Stomach (tissue), 4 donors: ENCODE measurements at regions not wholly inside any gene's neighbourhood (a gene's known extent, or its start where the extent isn't known, plus 50 kb on each side); places are given as distances from the start of the nearest gene placed in this dataset.

Experiments used
- EP300 ChIP-seq: sonication (generic); formaldehyde crosslinking; IDR thresholded peaks from one replicate; pipeline ENCODE4 v1.6.1; 2017; ENCODE audit warnings: antibody characterized with exemption
- TF ChIP-seq, protein P1 (sequence below), 7 experiments: fragments of 450-650 bp in 4 of 7; fragments of 200-600 bp in 3 of 7; sonication (generic) in 3 of 7; IDR thresholded peaks; one replicate each; pipeline ENCODE4 v1.5.1; 2016 to 2019; ENCODE audit warnings: antibody characterized with exemption in 7 of 7, control low read depth in 2 of 7, mild to moderate bottlenecking in 1 of 7

DNA sequence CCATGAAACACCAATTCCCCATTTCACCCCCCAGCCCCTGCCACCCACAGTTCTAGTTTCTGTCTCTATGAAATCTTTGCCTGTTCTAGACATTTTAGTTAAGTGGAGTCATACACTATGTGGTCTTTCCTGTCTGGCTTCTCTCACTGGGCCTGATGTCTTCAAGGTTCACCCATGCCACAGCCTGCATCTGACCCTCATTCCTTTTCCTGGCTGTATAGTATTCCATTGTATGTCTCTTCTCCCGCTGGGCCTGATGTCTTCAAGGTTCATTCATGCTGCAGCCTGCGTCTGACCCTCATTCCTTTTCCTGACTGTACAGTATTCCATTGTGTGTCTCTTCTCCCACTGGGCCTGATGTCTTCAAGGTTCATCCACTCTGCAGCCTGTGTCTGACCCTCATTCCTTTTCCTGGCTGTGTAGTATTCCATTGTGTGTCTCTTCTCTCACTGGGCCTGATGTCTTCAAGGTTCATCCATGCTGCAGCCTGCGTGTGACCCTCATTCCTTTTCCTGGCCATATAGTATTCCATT is 191.7 kb downstream of the CRLF2 start:
- TF ChIP-seq, protein P1, sequence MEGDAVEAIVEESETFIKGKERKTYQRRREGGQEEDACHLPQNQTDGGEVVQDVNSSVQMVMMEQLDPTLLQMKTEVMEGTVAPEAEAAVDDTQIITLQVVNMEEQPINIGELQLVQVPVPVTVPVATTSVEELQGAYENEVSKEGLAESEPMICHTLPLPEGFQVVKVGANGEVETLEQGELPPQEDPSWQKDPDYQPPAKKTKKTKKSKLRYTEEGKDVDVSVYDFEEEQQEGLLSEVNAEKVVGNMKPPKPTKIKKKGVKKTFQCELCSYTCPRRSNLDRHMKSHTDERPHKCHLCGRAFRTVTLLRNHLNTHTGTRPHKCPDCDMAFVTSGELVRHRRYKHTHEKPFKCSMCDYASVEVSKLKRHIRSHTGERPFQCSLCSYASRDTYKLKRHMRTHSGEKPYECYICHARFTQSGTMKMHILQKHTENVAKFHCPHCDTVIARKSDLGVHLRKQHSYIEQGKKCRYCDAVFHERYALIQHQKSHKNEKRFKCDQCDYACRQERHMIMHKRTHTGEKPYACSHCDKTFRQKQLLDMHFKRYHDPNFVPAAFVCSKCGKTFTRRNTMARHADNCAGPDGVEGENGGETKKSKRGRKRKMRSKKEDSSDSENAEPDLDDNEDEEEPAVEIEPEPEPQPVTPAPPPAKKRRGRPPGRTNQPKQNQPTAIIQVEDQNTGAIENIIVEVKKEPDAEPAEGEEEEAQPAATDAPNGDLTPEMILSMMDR (IDR thresholded peaks at IDR 0.05), result no peak
- no peak for TF ChIP-seq EP300
